RWPE2 (cell line): ENCODE measurements at regions not wholly inside any gene's neighbourhood (a gene's known extent, or its start where the extent isn't known, plus 50 kb on each side); places are given as distances from the start of the nearest gene placed in this dataset.

ENCODE experiments used
- ATAC-seq: fragments of 200-7000 bp; cut with Tn5 transposase; 3 replicates; pipeline ENCODE4 v1.9.1; 2021; ENCODE audit warnings: low read depth
- DNase-seq: peaks from one replicate; pipeline ENCODE4 v3.0.0-alpha.2; 2020; ENCODE audit warnings: low spot score
- H3K27ac ChIP-seq: fragments of 450-650 bp; 2 replicates; pipeline ENCODE4 v1.5.1; 2017; ENCODE audit warnings: mild to moderate bottlenecking; ENCODE audit not compliant: poor library complexity, severe bottlenecking
- H3K27me3 ChIP-seq: fragments of 250-450 bp; sonication (Bioruptor Pico); 2 replicates; pipeline ENCODE4 v1.5.1; 2021; ENCODE audit warnings: mild to moderate bottlenecking, moderate library complexity; ENCODE audit not compliant: insufficient read depth, poor library complexity, severe bottlenecking
- H3K36me3 ChIP-seq: fragments of 250-450 bp; sonication (Bioruptor Pico); 2 replicates; pipeline ENCODE4 v1.5.1; 2020; ENCODE audit warnings: low read depth, mild to moderate bottlenecking, moderate library complexity
- H3K4me1 ChIP-seq: fragments of 250-450 bp; sonication (Bioruptor Pico); 2 replicates; pipeline ENCODE4 v1.5.1; 2021; ENCODE audit warnings: mild to moderate bottlenecking, moderate library complexity; ENCODE audit not compliant: insufficient read depth, poor library complexity, severe bottlenecking
- H3K4me3 ChIP-seq: fragments of 250-450 bp; sonication (Bioruptor Pico); 2 replicates; pipeline ENCODE4 v1.5.1; 2021; ENCODE audit warnings: mild to moderate bottlenecking, moderate library complexity; ENCODE audit not compliant: severe bottlenecking
- H3K9me3 ChIP-seq: fragments of 250-450 bp; sonication (Bioruptor Pico); 2 replicates; pipeline ENCODE4 v1.5.1; 2021; ENCODE audit warnings: mild to moderate bottlenecking, moderate library complexity; ENCODE audit not compliant: severe bottlenecking
- TF ChIP-seq, protein P1 (sequence below): fragments of 450-650 bp; IDR thresholded peaks from one replicate; pipeline ENCODE4 v1.5.1; 2017; ENCODE audit warnings: mild to moderate bottlenecking, moderate library complexity; ENCODE audit not compliant: poor library complexity, severe bottlenecking

DNA sequence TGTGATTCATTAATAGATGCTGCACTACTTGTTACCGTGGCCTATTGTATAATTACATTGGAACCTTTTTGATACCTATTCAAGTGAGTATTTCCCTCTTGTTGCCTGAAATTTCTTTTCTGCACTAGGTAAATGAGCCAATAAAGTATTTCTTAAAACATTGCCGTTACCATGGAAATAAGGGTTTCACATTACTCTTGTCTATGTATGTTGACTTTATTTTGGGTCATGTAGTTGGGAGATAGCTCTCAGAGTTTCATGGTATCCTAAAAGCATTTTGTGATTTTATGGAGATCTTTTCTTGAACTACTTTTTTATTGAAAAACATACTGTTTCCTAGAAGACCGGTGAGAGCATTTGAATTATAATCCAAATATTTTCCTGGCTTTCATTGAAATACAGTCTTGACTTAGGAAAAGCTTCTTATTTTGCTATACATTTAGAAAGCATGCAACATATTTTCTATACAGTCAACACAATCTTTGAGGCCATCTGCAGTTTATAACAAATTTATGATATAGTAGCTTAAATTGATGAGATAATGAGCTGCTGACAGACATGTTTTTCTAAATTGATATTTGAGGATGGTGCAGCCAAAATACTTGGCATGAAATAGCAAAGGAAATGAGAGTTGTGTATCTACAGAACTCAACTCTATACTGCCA, 650.4 kb downstream of the RFPL4B start:
- Histone ChIP-seq H3K36me3 (no peaks in the 10 kb centered on the region), H3K4me3 (no peak overlapping the region), H3K4me1 (no peaks in the 10 kb centered on the region), H3K27me3 (no peaks in the 10 kb centered on the region), H3K27ac (no peak overlapping the region), H3K9me3 (no peaks in the 10 kb centered on the region)
- ATAC-seq: no peak
- no peak for DNase-seq
- TF ChIP-seq, protein P1, sequence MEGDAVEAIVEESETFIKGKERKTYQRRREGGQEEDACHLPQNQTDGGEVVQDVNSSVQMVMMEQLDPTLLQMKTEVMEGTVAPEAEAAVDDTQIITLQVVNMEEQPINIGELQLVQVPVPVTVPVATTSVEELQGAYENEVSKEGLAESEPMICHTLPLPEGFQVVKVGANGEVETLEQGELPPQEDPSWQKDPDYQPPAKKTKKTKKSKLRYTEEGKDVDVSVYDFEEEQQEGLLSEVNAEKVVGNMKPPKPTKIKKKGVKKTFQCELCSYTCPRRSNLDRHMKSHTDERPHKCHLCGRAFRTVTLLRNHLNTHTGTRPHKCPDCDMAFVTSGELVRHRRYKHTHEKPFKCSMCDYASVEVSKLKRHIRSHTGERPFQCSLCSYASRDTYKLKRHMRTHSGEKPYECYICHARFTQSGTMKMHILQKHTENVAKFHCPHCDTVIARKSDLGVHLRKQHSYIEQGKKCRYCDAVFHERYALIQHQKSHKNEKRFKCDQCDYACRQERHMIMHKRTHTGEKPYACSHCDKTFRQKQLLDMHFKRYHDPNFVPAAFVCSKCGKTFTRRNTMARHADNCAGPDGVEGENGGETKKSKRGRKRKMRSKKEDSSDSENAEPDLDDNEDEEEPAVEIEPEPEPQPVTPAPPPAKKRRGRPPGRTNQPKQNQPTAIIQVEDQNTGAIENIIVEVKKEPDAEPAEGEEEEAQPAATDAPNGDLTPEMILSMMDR: no peak

DNA sequence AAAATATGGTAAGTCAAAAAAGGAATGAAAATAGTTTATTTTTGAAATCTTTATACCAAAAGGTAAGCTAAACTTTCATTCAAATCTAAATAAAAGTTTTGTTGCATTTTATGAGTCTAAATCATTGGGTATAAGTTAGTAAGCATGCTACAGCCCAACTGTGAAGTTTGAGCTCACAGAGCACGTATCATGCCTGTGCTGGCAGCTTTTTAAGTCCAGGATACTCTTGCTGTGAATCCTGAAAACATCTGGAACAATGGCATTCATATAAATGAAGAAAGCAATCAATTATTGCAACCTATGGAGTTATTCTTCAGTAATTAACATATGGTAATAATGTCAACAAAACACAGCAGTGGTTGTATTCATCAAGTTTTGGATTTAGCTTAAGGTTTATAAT, 656.9 kb downstream of the RFPL4B start:
- no peak for DNase-seq
- Histone ChIP-seq H3K27ac (no peak overlapping the region), H3K27me3 (no peaks in the 10 kb centered on the region), H3K4me3 (no peak overlapping the region), H3K36me3 (no peaks in the 10 kb centered on the region), H3K9me3 (no peaks in the 10 kb centered on the region), H3K4me1 (no peaks in the 10 kb centered on the region)
- ATAC-seq: no peak
- TF ChIP-seq, protein P1: no peak

DNA sequence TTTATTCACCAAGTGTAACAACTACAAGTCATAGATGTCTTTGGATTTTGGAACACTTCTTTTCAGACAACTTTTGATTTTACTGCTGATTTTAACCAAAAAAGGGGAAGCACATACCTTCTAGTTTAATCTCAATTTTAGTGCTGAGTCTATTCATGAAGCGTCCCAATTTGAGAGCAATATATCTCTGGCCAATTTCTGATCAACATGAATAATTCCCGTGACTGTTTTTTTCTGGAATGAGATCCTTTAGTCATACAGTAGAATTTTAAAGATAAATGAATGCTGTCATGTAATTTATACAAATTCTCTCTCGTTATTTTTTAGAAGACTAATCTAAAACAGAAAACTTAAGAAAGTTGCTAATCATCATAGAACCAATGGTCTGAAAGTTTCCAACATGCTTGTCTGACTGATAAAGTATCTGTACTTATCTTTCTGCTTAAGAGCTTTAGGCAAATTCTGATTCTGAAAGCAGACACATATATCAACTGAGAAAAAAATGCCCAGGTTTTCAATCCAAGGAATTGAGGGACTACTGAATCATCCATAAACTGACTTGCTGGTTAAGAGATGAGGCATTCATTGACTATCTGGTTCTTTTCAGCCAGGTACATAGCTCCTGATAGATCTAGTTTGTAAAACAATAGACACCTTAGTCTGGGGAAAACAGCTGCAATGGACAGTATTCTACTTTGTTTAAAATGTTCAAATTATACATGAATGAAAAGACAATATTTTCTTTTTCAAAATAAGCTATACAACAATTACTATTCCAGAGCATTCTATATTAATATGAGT, 657.5 kb downstream of the RFPL4B start:
- TF ChIP-seq, protein P1: no peak
- Histone ChIP-seq H3K27me3 (no peaks in the 10 kb centered on the region), H3K36me3 (no peaks in the 10 kb centered on the region), H3K4me1 (no peaks in the 10 kb centered on the region), H3K9me3 (no peaks in the 10 kb centered on the region), H3K27ac (no peak overlapping the region), H3K4me3 (no peak overlapping the region)
- ATAC-seq: no peak
- no peak for DNase-seq

DNA sequence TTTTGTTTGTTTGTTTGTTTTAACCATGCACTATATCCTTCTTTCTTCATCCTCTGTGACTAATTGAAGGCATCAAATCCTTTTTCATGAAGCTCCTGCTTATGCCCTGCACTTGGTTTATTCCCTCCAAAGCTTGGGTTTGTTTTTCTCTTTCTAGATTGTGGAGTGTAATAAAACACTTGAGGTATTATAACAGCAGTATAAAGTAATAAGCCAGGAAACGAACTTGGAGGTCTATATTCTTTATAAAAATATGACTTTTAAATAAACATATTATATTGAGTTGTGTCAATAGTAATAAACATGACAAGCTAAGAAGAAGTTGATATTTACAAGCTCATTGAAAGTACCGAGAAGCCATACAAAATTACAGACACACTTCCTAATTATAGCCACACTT, 659.4 kb downstream of the RFPL4B start:
- DNase-seq: no peak
- no peaks in the 10 kb centered on the region for H3K9me3 ChIP-seq
- H3K4me1 ChIP-seq: no peaks in the 10 kb centered on the region
- no peak overlapping the region for H3K4me3 ChIP-seq
- no peak for ATAC-seq
- no peak overlapping the region for H3K27ac ChIP-seq
- TF ChIP-seq, protein P1: no peak
- H3K36me3 ChIP-seq: no peaks in the 10 kb centered on the region
- H3K27me3 ChIP-seq: no peaks in the 10 kb centered on the region

DNA sequence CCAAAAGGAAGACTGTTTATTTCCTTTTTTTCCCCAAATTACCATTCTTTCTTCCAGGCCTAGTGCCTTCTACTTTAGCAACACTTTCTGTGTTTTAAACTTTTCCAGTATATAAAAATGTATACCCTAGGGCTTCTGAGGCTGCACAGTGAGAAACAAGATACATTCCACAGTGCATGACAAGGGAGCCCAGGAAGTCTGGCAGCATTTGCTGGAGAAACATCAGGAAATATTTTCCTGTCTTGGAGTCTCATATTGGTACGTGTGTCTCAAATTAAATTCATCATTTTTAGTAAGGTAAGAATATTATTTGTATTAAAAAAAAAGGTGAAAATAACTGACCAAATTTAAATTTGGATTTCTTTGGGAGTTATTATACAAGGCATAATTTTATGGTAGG, 662.6 kb downstream of the RFPL4B start:
- Histone ChIP-seq H3K27me3 (no peaks in the 10 kb centered on the region), H3K27ac (no peak overlapping the region), H3K9me3 (no peaks in the 10 kb centered on the region), H3K36me3 (no peaks in the 10 kb centered on the region), H3K4me3 (no peak overlapping the region), H3K4me1 (peaks cover 5% of the 10 kb centered on the region)
- TF ChIP-seq, protein P1: no peak
- DNase-seq (no peak), ATAC-seq (no peak)
